ENCODE measurements at regions not wholly inside any gene's neighbourhood (a gene's known extent, or its start where the extent isn't known, plus 50 kb on each side); places are given as distances from the start of the nearest gene placed in this dataset.

- no peak for DNase-seq
These were observed 538.8 kb downstream of the MCTP2 start for GRCh38 chr15:94770199-94770598.

- DNase-seq, result no peak
These were observed 545.7 kb downstream of the MCTP2 start for GRCh38 chr15:94777037-94777436.

- no peak for DNase-seq
These were observed 547.5 kb downstream of the MCTP2 start for GRCh38 chr15:94778840-94779239.

- no peak for DNase-seq
These were observed 548.8 kb downstream of the MCTP2 start for GRCh38 chr15:94780166-94780565.

GRCh38 chr15:94785091-94785490 lies 553.7 kb downstream of the MCTP2 start:
- no peak for DNase-seq

GRCh38 chr15:94791008-94791407 lies 559.6 kb downstream of the MCTP2 start:
- DNase-seq, result no peak

GRCh38 chr15:94791510-94791909 lies 560.1 kb downstream of the MCTP2 start:
- DNase-seq, result no peak

- no peak for DNase-seq
These were observed 560.8 kb downstream of the MCTP2 start for GRCh38 chr15:94792196-94792595.

- DNase-seq, result no peak
These were observed 561.8 kb downstream of the MCTP2 start for GRCh38 chr15:94793207-94793606.

- no peak for DNase-seq
These were observed 562.3 kb downstream of the MCTP2 start for GRCh38 chr15:94793641-94794040.

- DNase-seq, result no peak
These were observed 573.3 kb downstream of the MCTP2 start for GRCh38 chr15:94804613-94805012.

GRCh38 chr15:94815110-94815731 lies 583.9 kb downstream of the MCTP2 start:
- no peak for DNase-seq

- no peak for DNase-seq
These were observed 584.6 kb downstream of the MCTP2 start for GRCh38 chr15:94815914-94816313.

GRCh38 chr15:94829887-94830884 lies 598.8 kb downstream of the MCTP2 start:
- no peak for DNase-seq

GRCh38 chr15:94834000-94834399 lies 602.6 kb downstream of the MCTP2 start:
- DNase-seq, result no peak

- DNase-seq, result no peak
These were observed 603.1 kb downstream of the MCTP2 start for GRCh38 chr15:94834494-94834893.

- no peak for DNase-seq
These were observed 606.9 kb downstream of the MCTP2 start for GRCh38 chr15:94838281-94838680.

- DNase-seq, result no peak
These were observed 609.7 kb downstream of the MCTP2 start for GRCh38 chr15:94840794-94841783.

- DNase-seq, result no peak
These were observed 611.7 kb downstream of the MCTP2 start for GRCh38 chr15:94843060-94843459.

- no peak for DNase-seq
These were observed 612.8 kb downstream of the MCTP2 start for GRCh38 chr15:94844198-94844537.

GRCh38 chr15:94844538-94845389 lies 613.4 kb downstream of the MCTP2 start:
- no peak for DNase-seq

GRCh38 chr15:94845390-94845716 lies 614.0 kb downstream of the MCTP2 start:
- DNase-seq, result no peak

Measured in activated effector memory CD4-positive, alpha-beta T cell treated with anti-CD3 and anti-CD28 coated beads, Interleukin-2, amount 50 U/mL, for 16 hours (primary cell).